HG02943 (cell line): ENCODE measurements at regions not wholly inside any gene's neighbourhood (a gene's known extent, or its start where the extent isn't known, plus 50 kb on each side); places are given as distances from the start of the nearest gene placed in this dataset.
"Not testable (repeated sequence)": the region's sequence is repeated elsewhere in the genome, so short reads cannot be mapped to it uniquely, and the experiment has no call there.

Source experiments
- ATAC-seq: cut with Tn5 transposase; IDR thresholded peaks from one replicate; pipeline ENCODE4 v1.9.1; 2021; ENCODE audit warnings: mild to moderate bottlenecking, low read depth, moderate library complexity; ENCODE audit not compliant: unreplicated experiment

GRCh38 chr4:20196476-20196875 is 55.2 kb upstream of the SLIT2 start:
- ATAC-seq: no peak

GRCh38 chr4:20195071-20195885 is 56.4 kb upstream of the SLIT2 start:
- no peak for ATAC-seq

- ATAC-seq: no peak
These were observed 57.3 kb upstream of the SLIT2 start for GRCh38 chr4:20194123-20195013.

- ATAC-seq: no peak
These were observed 58.4 kb upstream of the SLIT2 start for GRCh38 chr4:20193141-20193936.

- no peak for ATAC-seq
These were observed 59.0 kb upstream of the SLIT2 start for GRCh38 chr4:20192736-20193135.

- no peak for ATAC-seq
These were observed 66.6 kb upstream of the SLIT2 start for GRCh38 chr4:20185103-20185502.

- ATAC-seq: not testable (repeated sequence)
These were observed 68.6 kb upstream of the SLIT2 start for GRCh38 chr4:20183131-20183530.

GRCh38 chr4:20181926-20182325 is 69.8 kb upstream of the SLIT2 start:
- ATAC-seq: no peak

GRCh38 chr4:20180509-20180908 is 71.2 kb upstream of the SLIT2 start:
- ATAC-seq: no peak

GRCh38 chr4:20178902-20179576 is 72.7 kb upstream of the SLIT2 start:
- no peak for ATAC-seq

- no peak for ATAC-seq
These were observed 74.8 kb upstream of the SLIT2 start for GRCh38 chr4:20176881-20177280.

- no peak for ATAC-seq
These were observed 79.5 kb upstream of the SLIT2 start for GRCh38 chr4:20172070-20172760.

- no peak for ATAC-seq
These were observed 85.2 kb upstream of the SLIT2 start for GRCh38 chr4:20166544-20166943.

GRCh38 chr4:20159516-20159915 is 92.2 kb upstream of the SLIT2 start:
- no peak for ATAC-seq

GRCh38 chr4:20158195-20158594 is 93.5 kb upstream of the SLIT2 start:
- no peak for ATAC-seq

GRCh38 chr4:20151436-20151835 is 100.3 kb upstream of the SLIT2 start:
- no peak for ATAC-seq

- not testable (repeated sequence) for ATAC-seq
These were observed 102.6 kb upstream of the SLIT2 start for GRCh38 chr4:20149143-20149542.

GRCh38 chr4:20137176-20137575 is 114.5 kb upstream of the SLIT2 start:
- no peak for ATAC-seq

GRCh38 chr4:20127626-20128025 is 124.1 kb upstream of the SLIT2 start:
- no peak for ATAC-seq

GRCh38 chr4:20126906-20127305 is 124.8 kb upstream of the SLIT2 start:
- no peak for ATAC-seq
